ENCODE measurements at regions not wholly inside any gene's neighbourhood (a gene's known extent, or its start where the extent isn't known, plus 50 kb on each side); places are given as distances from the start of the nearest gene placed in this dataset.
A peak's percentile ranks its signal among the peaks of the same experiment; 100 is the strongest.

DNA sequence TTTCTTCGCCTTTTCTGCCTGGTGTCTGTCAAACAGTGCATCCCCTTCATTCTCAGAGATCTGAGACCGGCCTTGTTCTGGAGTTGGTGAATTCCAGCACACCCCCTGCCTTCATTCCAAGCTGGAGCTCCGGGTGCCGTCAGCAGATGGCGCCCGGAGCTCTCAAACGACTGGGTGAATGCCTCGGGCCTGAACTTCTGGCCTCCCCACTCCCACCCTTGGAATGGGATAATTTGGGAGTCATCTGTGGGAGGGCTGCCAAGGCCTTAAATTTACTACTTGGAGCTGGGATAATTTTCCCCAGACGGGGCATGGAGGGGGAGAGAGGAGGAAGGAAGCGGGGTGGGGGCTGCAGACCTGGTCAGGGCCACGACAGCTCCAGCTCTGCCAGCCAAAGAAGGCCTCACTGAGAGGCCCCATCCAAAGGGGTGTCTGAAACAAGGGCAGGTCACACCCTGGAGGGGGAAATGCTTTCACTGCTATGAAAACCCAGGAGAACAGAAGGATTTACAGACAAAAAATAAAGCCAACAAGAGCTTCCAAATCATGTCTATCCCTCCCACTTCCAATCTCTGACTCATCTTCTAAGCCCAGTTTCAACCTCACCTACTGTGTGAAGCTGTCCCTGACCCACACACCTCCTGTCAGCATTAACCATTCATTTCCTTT is 187.9 kb downstream of the OPA1 start (continued):
- TF ChIP-seq, protein P1, sequence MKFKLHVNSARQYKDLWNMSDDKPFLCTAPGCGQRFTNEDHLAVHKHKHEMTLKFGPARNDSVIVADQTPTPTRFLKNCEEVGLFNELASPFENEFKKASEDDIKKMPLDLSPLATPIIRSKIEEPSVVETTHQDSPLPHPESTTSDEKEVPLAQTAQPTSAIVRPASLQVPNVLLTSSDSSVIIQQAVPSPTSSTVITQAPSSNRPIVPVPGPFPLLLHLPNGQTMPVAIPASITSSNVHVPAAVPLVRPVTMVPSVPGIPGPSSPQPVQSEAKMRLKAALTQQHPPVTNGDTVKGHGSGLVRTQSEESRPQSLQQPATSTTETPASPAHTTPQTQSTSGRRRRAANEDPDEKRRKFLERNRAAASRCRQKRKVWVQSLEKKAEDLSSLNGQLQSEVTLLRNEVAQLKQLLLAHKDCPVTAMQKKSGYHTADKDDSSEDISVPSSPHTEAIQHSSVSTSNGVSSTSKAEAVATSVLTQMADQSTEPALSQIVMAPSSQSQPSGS (tag by site-specific recombination; IDR thresholded peaks at IDR 0.05; ENCODE audit: low read depth): no peak
- no peak for TF ChIP-seq ZNF558 (tag by site-specific recombination; IDR thresholded peaks at IDR 0.05)
- TF ChIP-seq ZNF433 (tag by site-specific recombination; IDR thresholded peaks at IDR 0.05; ENCODE audit: low read depth): no peak
- peak; percentile 85 for TF ChIP-seq ZFHX2 (tag by site-specific recombination; conservative IDR thresholded peaks at IDR 0.05)
- no peak for TF ChIP-seq ZNF211 (tag by site-specific recombination; IDR thresholded peaks at IDR 0.05; ENCODE audit: low read depth)
- TF ChIP-seq, protein P2, sequence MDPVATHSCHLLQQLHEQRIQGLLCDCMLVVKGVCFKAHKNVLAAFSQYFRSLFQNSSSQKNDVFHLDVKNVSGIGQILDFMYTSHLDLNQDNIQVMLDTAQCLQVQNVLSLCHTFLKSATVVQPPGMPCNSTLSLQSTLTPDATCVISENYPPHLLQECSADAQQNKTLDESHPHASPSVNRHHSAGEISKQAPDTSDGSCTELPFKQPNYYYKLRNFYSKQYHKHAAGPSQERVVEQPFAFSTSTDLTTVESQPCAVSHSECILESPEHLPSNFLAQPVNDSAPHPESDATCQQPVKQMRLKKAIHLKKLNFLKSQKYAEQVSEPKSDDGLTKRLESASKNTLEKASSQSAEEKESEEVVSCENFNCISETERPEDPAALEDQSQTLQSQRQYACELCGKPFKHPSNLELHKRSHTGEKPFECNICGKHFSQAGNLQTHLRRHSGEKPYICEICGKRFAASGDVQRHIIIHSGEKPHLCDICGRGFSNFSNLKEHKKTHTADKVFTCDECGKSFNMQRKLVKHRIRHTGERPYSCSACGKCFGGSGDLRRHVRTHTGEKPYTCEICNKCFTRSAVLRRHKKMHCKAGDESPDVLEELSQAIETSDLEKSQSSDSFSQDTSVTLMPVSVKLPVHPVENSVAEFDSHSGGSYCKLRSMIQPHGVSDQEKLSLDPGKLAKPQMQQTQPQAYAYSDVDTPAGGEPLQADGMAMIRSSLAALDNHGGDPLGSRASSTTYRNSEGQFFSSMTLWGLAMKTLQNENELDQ (tag by site-specific recombination; IDR thresholded peaks at IDR 0.05; ENCODE audit: low read depth): no peak
- TF ChIP-seq, protein P3, sequence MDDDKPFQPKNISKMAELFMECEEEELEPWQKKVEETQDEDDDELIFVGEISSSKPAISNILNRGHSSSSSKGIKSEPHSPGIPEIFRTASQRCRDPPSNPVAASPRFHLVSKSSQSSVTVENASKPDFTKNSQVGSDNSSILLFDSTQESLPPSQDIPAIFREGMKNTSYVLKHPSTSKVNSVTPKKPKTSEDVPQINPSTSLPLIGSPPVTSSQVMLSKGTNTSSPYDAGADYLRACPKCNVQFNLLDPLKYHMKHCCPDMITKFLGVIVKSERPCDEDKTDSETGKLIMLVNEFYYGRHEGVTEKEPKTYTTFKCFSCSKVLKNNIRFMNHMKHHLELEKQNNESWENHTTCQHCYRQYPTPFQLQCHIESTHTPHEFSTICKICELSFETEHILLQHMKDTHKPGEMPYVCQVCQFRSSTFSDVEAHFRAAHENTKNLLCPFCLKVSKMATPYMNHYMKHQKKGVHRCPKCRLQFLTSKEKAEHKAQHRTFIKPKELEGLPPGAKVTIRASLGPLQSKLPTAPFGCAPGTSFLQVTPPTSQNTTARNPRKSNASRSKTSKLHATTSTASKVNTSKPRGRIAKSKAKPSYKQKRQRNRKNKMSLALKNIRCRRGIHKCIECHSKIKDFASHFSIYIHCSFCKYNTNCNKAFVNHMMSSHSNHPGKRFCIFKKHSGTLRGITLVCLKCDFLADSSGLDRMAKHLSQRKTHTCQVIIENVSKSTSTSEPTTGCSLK (tag by site-specific recombination; IDR thresholded peaks at IDR 0.05): no peak

DNA sequence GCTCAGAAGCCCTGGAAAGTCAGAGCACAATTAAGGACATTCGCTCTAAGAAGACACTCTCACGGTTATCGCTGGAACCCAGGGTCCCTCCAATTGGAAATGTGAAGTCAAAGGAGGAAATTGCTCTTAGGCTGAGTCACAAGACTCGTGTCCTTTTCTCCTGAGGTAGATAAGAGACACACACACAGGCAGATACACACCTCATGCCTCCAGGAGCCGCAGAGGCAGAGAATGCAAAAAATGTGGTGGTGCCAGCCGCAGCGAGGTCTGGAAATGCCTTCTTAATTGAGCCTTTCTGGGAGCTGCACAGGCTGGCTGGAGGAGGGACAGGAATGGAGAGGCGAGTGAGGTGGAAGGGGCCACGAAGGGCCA is 189.3 kb downstream of the OPA1 start:
- Histone ChIP-seq H3K4me1 (ENCODE audit: control insufficient read depth, insufficient read depth, low read length) (peaks cover 8% of the 10 kb centered on the region), H3K4me3 (ENCODE audit: low read depth, low read length) (no peak overlapping the region), H3K27ac (ENCODE audit: extremely low read depth, low read depth, low read length) (peak overlapping the region; percentile 13; the same call in 1 of the 2 replicates), H3K36me3 (ENCODE audit: control insufficient read depth in 2 of 2, insufficient read depth in 1 of 2, low read length in 2 of 2) (no peaks in the 10 kb centered on the region), H3K9me3 (ENCODE audit: control insufficient read depth, insufficient read depth, low read depth, low read length) (no peaks in the 10 kb centered on the region)
- POLR2A ChIA-PET: interaction anchor here (2.8 to 7.1 kb wide), 2 partner anchors 356 to 533 kb away, joined by 13 to 116 read pairs; partner anchors contain the start of gene HES1
- CTCF ChIA-PET: interaction anchor here (0.6 to 4.1 kb wide), 3 partner anchors 70 to 534 kb away, joined by 3 to 13 read pairs (median 3); no protein-coding TSS in a partner anchor
- TF ChIP-seq ZNF302 (tag by site-specific recombination; IDR thresholded peaks at IDR 0.05; ENCODE audit: low read depth) (no peak), ZNF366 (tag by site-specific recombination; conservative IDR thresholded peaks at IDR 0.05) (0 out of 2 replicates have a peak, but pooled peaks have one; percentile 25), PRDM1 (tag by site-specific recombination; IDR thresholded peaks at IDR 0.05) (0 out of 2 replicates have a peak, but pooled peaks have one; percentile 20), ZBTB17 (tag by site-specific recombination; IDR thresholded peaks at IDR 0.05) (0 out of 2 replicates have a peak, but pooled peaks have one; percentile 54), ZNF529 (tag by site-specific recombination; IDR thresholded peaks at IDR 0.05; ENCODE audit: insufficient replicate concordance) (no peak), ZSCAN16 (tag by site-specific recombination; IDR thresholded peaks at IDR 0.05) (no peak), ZFP41 (tag by site-specific recombination; IDR thresholded peaks at IDR 0.05; ENCODE audit: borderline replicate concordance) (no peak), GLIS1 (tag by site-specific recombination; IDR thresholded peaks at IDR 0.05) (0 out of 2 replicates have a peak, but pooled peaks have one; percentile 17)
- TF ChIP-seq, protein P3 (tag by site-specific recombination; IDR thresholded peaks at IDR 0.05): no peak

All from HEK293 (cell line).